GM19468 (cell line): ENCODE measurements at regions not wholly inside any gene's neighbourhood (a gene's known extent, or its start where the extent isn't known, plus 50 kb on each side); places are given as distances from the start of the nearest gene placed in this dataset.
"Not testable (repeated sequence)": the region's sequence is repeated elsewhere in the genome, so short reads cannot be mapped to it uniquely, and the experiment has no call there.

ENCODE experiments used
- ATAC-seq: cut with Tn5 transposase; IDR thresholded peaks from one replicate; pipeline ENCODE4 v1.9.1; 2021; ENCODE audit warnings: mild to moderate bottlenecking, moderate library complexity, moderate number of reproducible peaks; ENCODE audit not compliant: unreplicated experiment; ENCODE audit errors: extremely low read depth

DNA sequence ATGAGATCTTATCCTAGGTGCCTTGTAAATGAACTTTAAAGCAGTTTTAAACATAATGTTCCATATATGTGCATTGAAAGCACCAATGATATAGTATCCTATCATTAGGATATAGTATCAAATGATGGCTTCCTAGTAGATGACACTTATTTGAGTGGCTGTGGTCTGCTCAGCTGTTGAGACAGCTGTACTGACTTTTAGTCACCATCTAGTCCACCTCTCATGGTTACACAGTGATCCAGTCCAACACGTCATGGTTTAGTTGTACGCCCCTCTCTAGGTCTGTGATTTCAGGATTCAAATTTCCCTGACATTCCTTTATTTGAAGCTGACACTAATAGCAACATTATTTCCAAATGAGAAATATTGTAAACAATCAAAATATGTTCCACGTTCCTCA, 127.3 kb upstream of the TUT7 start:
- no peak for ATAC-seq

DNA sequence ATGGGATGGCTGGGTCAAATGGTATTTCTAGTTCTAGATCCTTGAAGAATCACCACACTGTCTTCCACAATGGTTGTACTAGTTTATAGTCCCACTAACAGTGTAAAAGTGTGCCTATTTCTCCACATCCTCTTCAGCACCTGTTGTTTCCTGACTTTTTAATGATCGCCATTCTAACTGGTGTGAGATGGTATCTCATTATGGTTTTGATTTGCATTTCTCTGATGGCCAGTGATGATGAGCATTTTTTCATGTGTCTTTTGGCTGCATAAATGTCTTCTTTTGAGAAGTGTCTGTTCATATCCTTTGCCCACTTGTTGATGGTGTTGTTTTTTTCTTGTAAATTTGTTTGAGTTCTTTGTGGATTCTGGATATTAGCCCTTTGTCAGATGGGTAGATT, 121.0 kb upstream of the TUT7 start:
- ATAC-seq, result not testable (repeated sequence)

GRCh38 chr9:86471171-86471815, 117.1 kb upstream of the TUT7 start:
- ATAC-seq, result no peak

GRCh38 chr9:86470326-86470725, 116.1 kb upstream of the TUT7 start:
- no peak for ATAC-seq

DNA sequence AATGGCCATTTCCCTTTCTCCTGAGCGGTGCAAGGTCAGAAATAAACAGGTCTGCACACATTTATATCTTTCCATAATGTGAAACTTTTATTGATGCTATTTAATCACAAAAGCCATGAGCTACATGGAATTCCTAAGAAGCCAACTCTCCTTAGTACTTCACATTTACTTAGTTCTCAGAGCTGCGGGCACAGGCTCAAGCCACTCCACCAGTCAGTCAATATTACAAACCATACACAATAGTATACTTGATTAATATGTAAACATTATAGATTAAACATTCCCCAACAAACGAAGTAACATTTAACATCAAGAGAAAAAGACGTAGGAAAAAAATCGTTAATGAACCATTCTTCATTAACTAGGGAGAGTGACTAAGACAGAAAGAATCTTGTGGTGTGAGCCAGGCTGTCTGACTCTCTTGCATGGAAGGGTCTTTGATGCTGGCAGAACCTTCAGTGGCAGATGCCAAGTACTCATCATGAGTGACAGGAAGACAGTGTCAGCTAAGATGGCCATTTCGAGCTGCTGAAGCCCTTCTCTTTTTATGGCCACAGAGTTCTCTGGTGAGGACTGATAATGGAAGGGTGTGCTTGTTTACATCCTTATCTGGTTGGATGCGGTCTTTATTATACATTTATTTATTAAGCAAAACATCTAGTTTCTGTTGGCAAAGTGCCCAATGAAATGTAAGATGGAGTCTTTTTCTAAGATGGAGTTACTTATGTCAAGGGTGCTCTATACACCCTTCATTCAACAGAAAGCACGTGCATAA, 115.5 kb upstream of the TUT7 start:
- ATAC-seq, result no peak

- ATAC-seq, result no peak
Measured at GRCh38 chr9:86464242-86464641, 110.0 kb upstream of the TUT7 start.

DNA sequence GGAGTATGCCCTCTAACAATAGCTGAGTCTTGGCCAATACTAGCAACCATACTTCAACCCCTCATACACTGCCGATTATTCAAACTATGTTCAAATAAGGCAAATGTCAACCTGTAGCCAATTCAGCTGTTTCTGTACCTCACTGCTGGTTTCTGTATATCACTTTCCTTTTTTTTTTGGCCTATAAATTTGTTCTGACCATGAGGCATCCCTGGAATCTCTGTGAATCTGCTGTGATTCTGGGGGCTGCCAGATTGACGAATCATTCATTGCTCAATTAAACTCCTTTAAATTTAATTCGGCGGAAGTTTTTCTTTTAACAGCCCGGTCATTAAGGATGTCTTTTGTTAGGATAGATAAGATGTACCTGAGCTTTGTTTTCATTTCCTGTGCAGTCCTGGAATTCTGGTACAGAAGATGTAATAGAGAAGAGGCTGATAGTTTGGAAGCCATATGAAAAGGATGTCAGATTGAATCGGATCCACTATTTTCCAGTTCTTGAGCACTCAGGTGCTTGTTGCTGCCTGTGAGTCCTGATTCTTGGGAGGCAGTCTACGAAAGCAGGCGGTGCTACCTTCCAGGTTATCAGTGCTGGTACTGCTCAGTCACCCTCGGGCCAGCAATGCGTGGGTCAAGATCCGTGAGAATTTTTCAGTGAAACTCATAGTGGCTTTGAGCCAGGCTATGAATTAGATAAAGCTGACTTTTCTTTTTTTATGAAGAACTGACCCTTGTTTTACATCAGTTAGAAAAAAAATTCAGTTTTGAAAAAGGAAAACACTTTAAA, 106.2 kb upstream of the TUT7 start:
- no peak for ATAC-seq

DNA sequence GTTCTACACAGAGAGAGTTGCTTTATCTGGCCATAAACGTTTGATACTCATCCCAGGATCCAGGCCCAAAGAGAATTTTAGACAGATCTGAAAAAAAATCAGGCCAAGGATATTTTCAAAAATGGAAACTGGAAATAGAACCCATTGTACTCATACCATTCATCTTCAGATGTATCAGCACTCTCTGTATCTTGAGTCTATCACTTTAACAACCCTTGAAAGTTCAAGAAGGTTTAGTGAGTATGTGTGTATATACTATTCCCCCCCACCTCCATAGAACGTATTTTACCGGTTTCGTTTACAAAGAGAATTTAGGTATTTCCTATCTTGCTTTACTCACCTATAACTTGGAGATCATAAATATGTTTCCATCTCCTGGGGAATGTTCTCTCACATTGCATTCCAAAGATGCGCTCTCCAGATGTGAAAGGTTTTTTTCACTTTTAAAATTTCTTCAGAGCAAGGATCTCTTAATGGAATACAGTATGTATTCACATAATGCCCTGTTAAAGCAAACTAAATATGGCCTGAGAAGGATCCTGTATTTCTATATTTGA, 105.5 kb upstream of the TUT7 start:
- ATAC-seq, result no peak

DNA sequence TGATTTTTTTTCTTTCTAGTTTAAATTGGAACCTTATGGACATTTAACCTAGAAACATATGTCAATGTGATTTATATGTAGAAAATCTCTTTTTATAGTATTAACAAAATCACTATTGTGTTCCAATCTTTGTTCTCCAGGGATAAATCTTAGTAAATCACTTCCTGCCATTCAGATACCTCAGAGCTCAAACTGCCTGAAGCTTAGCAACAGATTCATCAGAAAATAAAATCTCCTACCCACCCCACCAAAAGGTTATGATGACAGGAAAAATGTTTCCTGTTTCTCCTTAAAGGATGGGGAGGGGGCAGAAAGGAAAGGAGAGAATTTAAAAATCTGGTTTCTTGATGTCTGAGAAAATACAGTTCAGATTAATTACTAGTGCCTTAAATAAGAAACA, 105.0 kb upstream of the TUT7 start:
- no peak for ATAC-seq

DNA sequence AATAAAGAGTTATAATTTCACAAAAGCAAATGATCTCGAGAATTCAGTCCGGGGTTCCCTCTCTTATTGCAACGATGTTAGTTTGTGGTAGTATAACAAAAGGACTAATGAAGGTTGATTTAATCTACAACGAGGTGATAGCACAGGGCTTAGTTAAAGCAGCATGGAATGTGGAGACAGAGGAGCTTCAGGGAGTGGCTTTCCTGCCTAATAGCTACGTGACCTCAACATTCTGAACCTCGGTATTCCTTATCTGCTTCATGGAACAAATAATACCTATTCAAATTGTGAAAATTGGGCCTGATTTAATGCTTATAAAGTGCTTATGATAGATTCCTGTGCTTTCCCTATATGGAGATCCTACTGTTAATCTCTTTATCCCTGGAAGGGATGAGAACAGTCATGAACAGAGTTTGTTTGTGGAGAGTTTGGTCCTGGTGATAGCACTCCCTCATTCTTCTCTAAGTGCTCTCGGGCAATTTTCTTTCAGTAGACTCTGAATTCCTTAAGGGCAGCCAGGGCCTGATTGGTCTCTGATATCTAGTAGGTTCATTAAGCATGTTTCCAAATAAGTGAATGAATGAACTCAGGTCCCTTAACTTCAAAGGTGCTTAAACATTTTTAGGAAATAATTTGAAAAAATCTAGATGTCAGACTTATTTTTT, 104.1 kb upstream of the TUT7 start:
- ATAC-seq, result no peak

DNA sequence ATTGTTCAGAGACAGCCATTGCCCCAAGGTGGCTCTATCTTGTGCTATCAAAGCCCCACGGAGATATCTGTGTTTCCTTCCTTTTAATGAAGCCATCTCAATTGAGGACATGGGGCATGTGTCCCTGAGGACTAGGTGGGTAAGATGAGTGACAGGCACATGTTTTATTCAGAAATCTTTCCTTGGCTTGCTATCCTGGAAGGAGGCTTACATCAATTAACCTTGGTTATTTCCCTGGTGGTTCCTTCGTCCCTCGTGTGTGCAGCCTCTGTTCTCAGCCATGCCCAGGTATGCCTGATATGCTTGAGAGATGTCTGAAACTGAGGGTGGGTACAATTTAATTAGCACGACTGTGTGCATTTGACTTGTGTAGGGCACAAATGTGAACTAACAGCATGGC, 102.2 kb upstream of the TUT7 start:
- no peak for ATAC-seq

DNA sequence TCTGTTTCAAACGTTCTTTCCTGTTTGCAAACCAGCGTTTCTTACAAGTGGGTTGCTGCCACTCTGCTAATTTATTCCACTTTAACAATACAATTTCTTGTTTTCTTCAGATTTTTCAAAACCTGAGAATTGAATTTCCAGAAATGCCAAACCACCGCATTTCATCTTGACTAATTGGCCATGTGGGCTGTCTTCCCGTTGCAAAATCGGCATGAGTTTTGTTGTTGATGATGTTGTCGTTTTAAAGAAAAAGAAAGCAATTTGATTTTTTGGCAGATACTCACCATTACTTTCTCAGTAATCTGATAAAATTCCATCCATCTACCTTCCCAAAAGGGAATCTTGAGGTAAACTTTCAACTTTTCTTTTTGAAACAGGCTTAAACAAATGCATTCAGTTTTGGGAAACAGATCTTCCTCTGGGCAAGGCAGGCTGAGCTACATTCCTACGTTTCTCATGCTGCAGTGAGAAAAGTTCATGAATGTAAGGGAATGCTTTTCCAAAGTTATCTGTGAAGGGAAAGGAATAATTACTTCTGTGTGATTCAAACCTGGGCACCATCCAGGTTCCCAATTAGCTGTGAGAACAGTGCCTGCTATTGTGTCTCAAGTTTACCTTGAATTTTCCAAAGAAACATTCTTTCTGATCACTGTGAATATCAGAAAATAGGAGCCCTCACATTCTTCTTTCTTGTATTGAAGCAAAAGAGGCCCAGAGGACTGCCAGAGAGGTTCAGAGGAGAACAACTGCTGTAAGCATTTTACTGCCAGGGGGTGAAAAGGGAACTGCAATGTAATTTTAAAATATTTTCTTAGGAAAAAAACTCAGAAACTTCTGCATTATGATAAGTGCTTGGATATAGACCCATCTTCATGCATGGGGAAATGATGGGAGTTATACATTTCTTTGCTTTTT, 100.7 kb upstream of the TUT7 start:
- no peak for ATAC-seq

GRCh38 chr9:86452201-86452828, 98.1 kb upstream of the TUT7 start:
- ATAC-seq, result no peak

DNA sequence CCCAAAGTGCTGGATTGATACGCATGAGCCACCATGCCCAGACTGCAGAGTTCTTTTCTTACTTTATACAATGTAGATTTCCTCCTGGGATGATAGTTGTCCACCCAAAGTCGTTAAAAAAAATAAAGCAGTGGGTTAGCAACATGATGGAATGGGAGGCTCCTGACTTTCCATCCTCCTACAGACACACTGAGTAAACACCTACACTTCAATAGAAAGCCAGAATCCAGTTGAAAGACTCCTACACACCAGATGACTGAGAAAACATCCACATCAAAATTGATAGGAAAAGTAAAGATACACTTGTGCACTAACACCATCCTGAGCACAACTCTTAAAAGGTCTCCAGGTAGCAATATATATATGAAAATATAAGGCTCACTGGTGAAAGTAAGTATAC, 95.0 kb upstream of the TUT7 start:
- ATAC-seq, result no peak

GRCh38 chr9:86445671-86446070, 91.5 kb upstream of the TUT7 start:
- ATAC-seq, result no peak

DNA sequence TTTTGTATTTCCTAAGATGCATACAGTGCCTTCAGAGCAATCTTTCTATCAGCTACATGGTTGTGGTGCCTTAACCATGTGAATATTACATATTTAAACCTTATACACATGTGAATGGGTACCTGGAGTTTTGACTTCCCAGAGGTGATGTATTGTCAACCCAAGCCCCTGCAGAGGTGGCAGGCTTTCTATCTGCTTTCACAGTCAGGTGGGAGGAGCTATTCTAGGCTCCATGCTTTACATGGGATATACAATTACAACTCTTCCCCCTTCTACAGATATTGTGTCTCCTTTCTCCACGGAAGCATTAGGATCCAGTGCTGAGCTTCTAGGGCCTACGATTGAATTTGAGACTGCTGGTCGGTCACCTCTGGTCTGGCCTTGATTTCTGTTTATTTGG, 89.8 kb upstream of the TUT7 start:
- no peak for ATAC-seq

GRCh38 chr9:86434039-86434726, 80.0 kb upstream of the TUT7 start:
- ATAC-seq, result no peak

DNA sequence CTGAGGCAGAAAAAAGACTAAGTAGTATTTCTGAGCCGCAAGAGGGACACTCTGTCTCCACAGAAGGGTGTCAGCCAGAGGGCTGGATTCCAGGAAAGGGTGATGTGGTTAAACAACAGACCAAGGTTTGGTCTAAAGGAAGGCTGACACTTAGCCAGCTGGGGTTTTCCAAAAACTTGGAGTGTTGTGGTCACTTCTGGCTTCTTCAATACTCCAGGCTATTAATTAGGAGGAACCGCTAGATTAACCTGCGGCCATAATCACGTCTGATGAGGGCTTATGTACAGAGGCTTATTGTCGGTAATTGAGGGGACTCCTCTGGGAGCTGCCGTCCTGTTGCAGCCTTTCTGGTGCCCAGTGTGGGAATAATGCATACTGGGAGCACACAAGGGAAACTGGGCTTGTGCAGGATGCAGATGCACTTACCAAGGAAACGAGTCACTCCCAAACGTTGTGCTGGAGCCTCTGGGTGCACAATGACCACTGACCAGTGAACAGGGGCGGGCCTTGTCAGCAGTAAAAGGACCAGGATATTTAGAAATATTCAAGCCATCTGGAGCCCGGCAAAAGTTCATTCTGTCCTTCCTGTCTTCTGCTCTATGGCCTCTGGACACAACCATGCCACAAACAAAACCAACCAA, 70.2 kb upstream of the TUT7 start:
- ATAC-seq, result no peak
